PC-3 (cell line): ENCODE measurements at regions not wholly inside any gene's neighbourhood (a gene's known extent, or its start where the extent isn't known, plus 50 kb on each side); places are given as distances from the start of the nearest gene placed in this dataset.
"Not testable (repeated sequence)": the region's sequence is repeated elsewhere in the genome, so short reads cannot be mapped to it uniquely, and the experiment has no call there.

Experiments used
- ATAC-seq: fragments of 200-7000 bp; cut with Tn5 transposase; 2 replicates; pipeline ENCODE4 v1.9.1; 2020; ENCODE audit warnings: mild to moderate bottlenecking, moderate library complexity
- BruUV-seq: library from RNA; stranded (reverse); fragments of 400-500 nt; replicated peaks from 2 replicates; lab custom pipeline; 2021; lab: Mats Ljungman, UMichigan
- CTCF ChIA-PET: fragments of 300-600 bp; sonication (Branson Sonifier 250); formaldehyde crosslinking; loops from one replicate; lab custom pipeline; 2022; ENCODE audit warnings: antibody characterized with exemption; lab: Charles Lee
- POLR2A ChIA-PET: fragments of 300-600 bp; sonication (Branson Sonifier 250); formaldehyde crosslinking; loops from one replicate; lab custom pipeline; 2022; ENCODE audit warnings: antibody characterized with exemption; ENCODE audit not compliant: unreplicated experiment; lab: Charles Lee
- DNase-seq: peaks from one replicate; pipeline ENCODE4 v3.0.0-alpha.2; 2015
- H2AFZ ChIP-seq: fragments of 300-600 bp; sonication (generic); 2 replicates; pipeline ENCODE4 v1.6.0; 2016; ENCODE audit warnings: antibody characterized with exemption, low read length
- H3F3A ChIP-seq: fragments of 300-600 bp; sonication (generic); one replicate; pipeline ENCODE4 v1.6.0; 2017; ENCODE audit warnings: antibody characterized with exemption, low read length, control low read depth, mild to moderate bottlenecking; ENCODE audit not compliant: unreplicated experiment
- H3K27ac ChIP-seq: fragments of 300-600 bp; sonication (generic); 2 replicates; pipeline ENCODE4 v1.5.1; 2016; ENCODE audit warnings: mild to moderate bottlenecking, low read length
- H3K27me3 ChIP-seq: fragments of 300-600 bp; sonication (generic); 2 replicates; pipeline ENCODE4 v1.6.1; 2016; ENCODE audit warnings: low read length, mixed read lengths
- H3K36me3 ChIP-seq: fragments of 300-600 bp; sonication (generic); 2 replicates; pipeline ENCODE4 v1.6.1; 2016; ENCODE audit warnings: low read depth, mixed run types, low read length, mixed read lengths
- H3K4me1 ChIP-seq: fragments of 300-600 bp; sonication (generic); 2 replicates; pipeline ENCODE4 v1.5.1; 2016; ENCODE audit warnings: low read length; ENCODE audit not compliant: insufficient read depth
- H3K4me2 ChIP-seq: fragments of 300-600 bp; sonication (generic); 2 replicates; pipeline ENCODE4 v1.6.0; 2016; ENCODE audit warnings: low read length
- H3K4me3 ChIP-seq: fragments of 300-600 bp; sonication (generic); 2 replicates; pipeline ENCODE4 v1.5.1; 2016; ENCODE audit warnings: mild to moderate bottlenecking, low read length, mixed read lengths
- H3K79me2 ChIP-seq: fragments of 300-600 bp; sonication (generic); 2 replicates; pipeline ENCODE4 v1.6.1; 2017; ENCODE audit warnings: low read length, mixed read lengths
- H3K9ac ChIP-seq: fragments of 300-600 bp; sonication (generic); 2 replicates; pipeline ENCODE4 v1.6.0; 2016; ENCODE audit warnings: mild to moderate bottlenecking, low read length
- H3K9me2 ChIP-seq: fragments of 300-600 bp; sonication (generic); replicated peaks from 2 replicates; pipeline ENCODE4 v1.6.1; 2016; ENCODE audit warnings: mixed run types, low read length, mixed read lengths
- H3K9me3 ChIP-seq: fragments of 300-600 bp; sonication (generic); 2 replicates; pipeline ENCODE4 v1.6.1; 2016; ENCODE audit warnings: low read length, mixed read lengths
- H4K20me1 ChIP-seq: fragments of 300-600 bp; sonication (generic); 2 replicates; pipeline ENCODE4 v1.6.1; 2016; ENCODE audit warnings: low read length, mixed read lengths
- EZH2 ChIP-seq: fragments of 300-600 bp; sonication (generic); IDR thresholded peaks from one replicate; pipeline ENCODE4 v1.6.1; 2017; ENCODE audit warnings: antibody characterized with exemption, mild to moderate bottlenecking, low read length; ENCODE audit not compliant: unreplicated experiment
- EZH2phosphoT487 ChIP-seq: fragments of 300-600 bp; sonication (generic); IDR thresholded peaks from 2 replicates; pipeline ENCODE4 v1.6.1; 2018; ENCODE audit warnings: mild to moderate bottlenecking, antibody characterized with exemption, low read length, borderline replicate concordance
- intact Hi-C: fragments of 100-400 bp; cut with micrococcal nuclease; formaldehyde crosslinking; loops from 2 replicates; pipeline ENCODE4 v1.9.0; 2023
- TF ChIP-seq, protein P1 (sequence below): fragments of 300-600 bp; sonication (generic); conservative IDR thresholded peaks from 2 replicates; pipeline ENCODE4 v1.5.1; 2017; ENCODE audit warnings: antibody characterized with exemption, low read depth, mild to moderate bottlenecking, low read length

DNA sequence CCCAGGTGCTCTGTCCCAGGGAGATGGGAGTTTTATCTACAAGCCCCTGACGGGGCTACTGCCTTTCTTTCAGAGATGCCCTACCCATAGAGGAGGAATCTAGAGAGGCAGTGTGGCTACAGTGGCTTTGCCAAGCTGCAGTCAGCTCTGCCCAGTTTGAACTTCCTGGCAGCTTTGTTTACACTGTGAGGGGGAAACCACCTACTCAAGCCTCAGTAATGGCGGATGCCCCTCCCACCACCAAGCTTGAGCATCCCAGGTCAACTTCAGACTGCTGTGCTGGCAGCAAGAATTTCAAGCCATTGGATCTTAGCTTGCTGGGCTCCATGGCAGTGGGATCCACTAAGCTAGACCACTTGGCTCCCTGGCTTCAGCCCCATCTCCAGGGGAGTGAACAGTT, 53.1 kb upstream of the TMEM252 start:
- H3K9ac ChIP-seq, H3K36me3 ChIP-seq, intact Hi-C loops, BruUV-seq, ATAC-seq, H3K4me3 ChIP-seq, CTCF ChIA-PET, POLR2A ChIA-PET, H3K4me2 ChIP-seq, H3K9me3 ChIP-seq, H3K9me2 ChIP-seq, H2AFZ ChIP-seq, H3K4me1 ChIP-seq, DNase-seq, H3K27ac ChIP-seq, H3K79me2 ChIP-seq, H4K20me1 ChIP-seq, H3K27me3 ChIP-seq, H3F3A ChIP-seq: not testable (repeated sequence)

DNA sequence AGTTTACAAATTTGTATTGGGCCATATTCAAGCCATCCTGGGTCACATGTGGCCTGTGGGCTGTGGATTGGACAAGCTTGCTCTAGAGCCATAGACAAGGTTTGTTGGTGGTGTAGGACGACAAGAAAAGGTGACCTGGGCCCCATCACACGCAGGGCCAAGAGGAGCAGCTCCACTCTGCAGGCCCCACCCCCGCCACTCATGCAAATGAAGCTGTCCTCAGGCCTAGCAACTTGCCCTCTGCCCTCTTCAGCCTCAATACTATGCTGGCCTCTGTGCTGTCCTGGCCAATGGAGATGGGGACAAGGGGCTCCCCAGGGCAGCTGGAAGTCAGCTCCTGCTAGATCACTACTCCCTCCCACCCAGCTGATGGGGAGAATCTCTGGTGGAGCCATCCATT, 55.2 kb upstream of the TMEM252 start:
- ChIA-PET CTCF (no interaction called here), POLR2A (no interaction called here)
- Histone ChIP-seq H3K27ac (no peak overlapping the region), H3K27me3 (peaks cover 19% of the 10 kb centered on the region), H3K9ac (no peak overlapping the region), H3K79me2 (no peaks in the 10 kb centered on the region), H3K4me2 (no peak overlapping the region), H2AFZ (no peak overlapping the region), H3K4me1 (no peaks in the 10 kb centered on the region), H3F3A (no peaks in the 10 kb centered on the region), H3K9me2 (no peaks in the 10 kb centered on the region), H3K36me3 (no peaks in the 10 kb centered on the region), H4K20me1 (no peaks in the 10 kb centered on the region), H3K9me3 (no peaks in the 10 kb centered on the region), H3K4me3 (no peak overlapping the region)
- TF ChIP-seq, protein P1, sequence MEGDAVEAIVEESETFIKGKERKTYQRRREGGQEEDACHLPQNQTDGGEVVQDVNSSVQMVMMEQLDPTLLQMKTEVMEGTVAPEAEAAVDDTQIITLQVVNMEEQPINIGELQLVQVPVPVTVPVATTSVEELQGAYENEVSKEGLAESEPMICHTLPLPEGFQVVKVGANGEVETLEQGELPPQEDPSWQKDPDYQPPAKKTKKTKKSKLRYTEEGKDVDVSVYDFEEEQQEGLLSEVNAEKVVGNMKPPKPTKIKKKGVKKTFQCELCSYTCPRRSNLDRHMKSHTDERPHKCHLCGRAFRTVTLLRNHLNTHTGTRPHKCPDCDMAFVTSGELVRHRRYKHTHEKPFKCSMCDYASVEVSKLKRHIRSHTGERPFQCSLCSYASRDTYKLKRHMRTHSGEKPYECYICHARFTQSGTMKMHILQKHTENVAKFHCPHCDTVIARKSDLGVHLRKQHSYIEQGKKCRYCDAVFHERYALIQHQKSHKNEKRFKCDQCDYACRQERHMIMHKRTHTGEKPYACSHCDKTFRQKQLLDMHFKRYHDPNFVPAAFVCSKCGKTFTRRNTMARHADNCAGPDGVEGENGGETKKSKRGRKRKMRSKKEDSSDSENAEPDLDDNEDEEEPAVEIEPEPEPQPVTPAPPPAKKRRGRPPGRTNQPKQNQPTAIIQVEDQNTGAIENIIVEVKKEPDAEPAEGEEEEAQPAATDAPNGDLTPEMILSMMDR, result no peak
- no peak for TF ChIP-seq EZH2phosphoT487
- ATAC-seq (no peak), DNase-seq (no peak)
- intact Hi-C loops, result no loop called here
- BruUV-seq, result no TSS peak

DNA sequence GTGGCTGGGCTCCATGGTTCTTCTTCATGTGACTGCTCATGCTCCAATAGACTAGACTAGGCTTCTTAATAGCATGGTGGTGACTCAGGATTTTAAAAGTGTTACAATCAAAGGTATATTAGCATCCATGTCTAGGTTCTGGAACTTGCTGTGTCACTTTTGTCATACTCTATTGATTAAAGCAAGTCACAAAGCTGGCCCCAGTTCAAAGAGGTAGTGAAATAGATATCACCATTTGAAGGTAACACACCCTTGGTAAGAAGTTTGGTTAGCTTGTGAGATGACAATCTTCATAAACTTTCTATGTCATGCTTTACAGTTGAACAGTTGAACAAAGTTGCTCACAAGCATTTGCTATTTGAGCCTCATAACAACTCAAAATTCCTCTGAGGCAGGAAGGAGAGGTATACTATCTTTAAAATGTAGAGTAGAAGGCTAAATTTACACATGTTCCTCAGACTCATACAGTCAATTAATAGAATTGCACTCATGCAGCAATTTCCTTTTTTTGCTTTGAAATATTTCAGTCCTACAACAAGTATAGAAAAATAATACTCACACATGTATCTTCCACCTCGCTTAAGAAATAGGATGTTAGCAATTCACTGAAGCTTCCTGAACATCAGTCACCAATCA, 56.8 kb upstream of the TMEM252 start:
- intact Hi-C loops, result no loop called here

More for the DNA sequence above, 56.8 kb upstream of the TMEM252 start:
- no peak overlapping the region for H2AFZ ChIP-seq
- no peak overlapping the region for H3K4me2 ChIP-seq
- peaks cover 33% of the 10 kb centered on the region for H3K27me3 ChIP-seq
- H3K9me3 ChIP-seq, result no peaks in the 10 kb centered on the region
- H3F3A ChIP-seq, result no peaks in the 10 kb centered on the region
- H3K79me2 ChIP-seq, result no peaks in the 10 kb centered on the region
- ChIA-PET CTCF (no interaction called here), POLR2A (no interaction called here)
- H4K20me1 ChIP-seq, result no peaks in the 10 kb centered on the region
- H3K9ac ChIP-seq, result no peak overlapping the region
- no peaks in the 10 kb centered on the region for H3K4me1 ChIP-seq
- ATAC-seq (no peak), DNase-seq (no peak)
- no peaks in the 10 kb centered on the region for H3K36me3 ChIP-seq
- TF ChIP-seq EZH2phosphoT487 (no peak), EZH2 (no peak)
- TF ChIP-seq, protein P1, result no peak
- no peaks in the 10 kb centered on the region for H3K9me2 ChIP-seq
- no TSS peak for BruUV-seq
- H3K4me3 ChIP-seq, result no peak overlapping the region
- H3K27ac ChIP-seq, result no peak overlapping the region
